H1 (cell line): ENCODE measurements at regions not wholly inside any gene's neighbourhood (a gene's known extent, or its start where the extent isn't known, plus 50 kb on each side); places are given as distances from the start of the nearest gene placed in this dataset.

Source experiments
- CTCF ChIA-PET: fragments of 300-600 bp; sonication (Branson Sonifier 250); formaldehyde crosslinking; loops from one replicate; lab custom pipeline; 2021; ENCODE audit not compliant: partially characterized antibody; lab: Charles Lee
- POLR2A ChIA-PET: fragments of 300-600 bp; sonication (Branson Sonifier 250); formaldehyde crosslinking; loops from one replicate; lab custom pipeline; 2021; ENCODE audit warnings: inconsistent platforms; ENCODE audit not compliant: partially characterized antibody; lab: Charles Lee
- DNase-seq, 2 experiments: peaks; one replicate each; pipeline versions ENCODE4 v3.0.0 to v3.0.0-alpha.2; 2010 to 2022; ENCODE audit warnings: low spot score in 2 of 2, low read depth in 1 of 2, mixed read lengths in 1 of 2
- FAIRE-seq: peaks from 2 replicates; lab custom pipeline; 2011; peaks lifted over from hg19 to GRCh38; lab: Jason Lieb, UNC
- H2AFZ ChIP-seq: 2 replicates; pipeline ENCODE4 v1.8.1; 2012; ENCODE audit warnings: low read length, inconsistent platforms
- H2AK5ac ChIP-seq: 2 replicates; pipeline ENCODE4 v1.6.1; 2013; ENCODE audit warnings: low read depth, low read length
- H2BK120ac ChIP-seq: replicated peaks from 2 replicates; pipeline ENCODE3; 2013; ENCODE audit warnings: low read depth, low read length, inconsistent platforms
- H2BK12ac ChIP-seq: 2 replicates; pipeline ENCODE4 v1.6.1; 2013; ENCODE audit warnings: low read depth, low read length
- H2BK15ac ChIP-seq: 2 replicates; pipeline ENCODE4 v1.6.1; 2013; ENCODE audit warnings: low read length
- H2BK20ac ChIP-seq: 2 replicates; pipeline ENCODE4 v1.6.1; 2013; ENCODE audit warnings: low read length
- H2BK5ac ChIP-seq: 2 replicates; pipeline ENCODE4 v1.6.1; 2013; ENCODE audit warnings: low read depth, low read length
- H3K14ac ChIP-seq: 2 replicates; pipeline ENCODE4 v1.6.1; 2013; ENCODE audit warnings: inconsistent platforms; ENCODE audit not compliant: insufficient read length
- H3K18ac ChIP-seq: 2 replicates; pipeline ENCODE4 v1.6.1; 2013; ENCODE audit warnings: low read length; ENCODE audit errors: extremely low read depth
- H3K23ac ChIP-seq: 2 replicates; pipeline ENCODE4 v1.6.1; 2013; ENCODE audit warnings: inconsistent platforms; ENCODE audit not compliant: insufficient read length
- H3K23me2 ChIP-seq: 2 replicates; pipeline ENCODE4 v1.6.1; 2013; ENCODE audit warnings: low read depth, low read length
- H3K27ac ChIP-seq: 2 replicates; pipeline ENCODE4 v1.6.1; 2011; ENCODE audit warnings: low read depth, low read length, inconsistent platforms
- H3K27me3 ChIP-seq, 4 experiments: replicated peaks in 1 of 4; 1 replicate in 1 of 4; 2 replicates in 3 of 4; pipeline versions ENCODE4 v1.6.1 to v1.8.1; 2011 to 2013; ENCODE audit warnings: low read length in 3 of 4, mild to moderate bottlenecking in 3 of 4, inconsistent platforms in 2 of 4, mixed read lengths in 2 of 4, moderate library complexity in 1 of 4; ENCODE audit not compliant: control insufficient read depth in 3 of 4, insufficient read depth in 3 of 4; ENCODE audit errors: extremely low read depth in 1 of 4
- H3K36me3 ChIP-seq, 4 experiments: 2 replicates each; pipeline versions ENCODE4 v1.6.1 to v1.8.1; 2011 to 2013; ENCODE audit warnings: mild to moderate bottlenecking in 4 of 4, low read length in 3 of 4, moderate library complexity in 2 of 4, control low read depth in 1 of 4, inconsistent platforms in 1 of 4; ENCODE audit not compliant: insufficient read depth in 4 of 4, control insufficient read depth in 2 of 4
- H3K4ac ChIP-seq: replicated peaks from 2 replicates; pipeline ENCODE3; 2013; ENCODE audit warnings: low read length, low read depth, mixed read lengths, inconsistent platforms; ENCODE audit not compliant: insufficient read length
- H3K4me1 ChIP-seq, 4 experiments: replicated peaks in 1 of 4; 1 replicate in 1 of 4; 2 replicates in 3 of 4; pipeline versions ENCODE4 v1.6.1 to v1.8.1; 2011 to 2013; ENCODE audit warnings: low read length in 3 of 4, inconsistent platforms in 2 of 4, mixed read lengths in 1 of 4; ENCODE audit not compliant: insufficient read depth in 4 of 4, control insufficient read depth in 3 of 4
- H3K4me2 ChIP-seq, 2 experiments: 2 replicates each; pipeline versions ENCODE4 v1.6.1 to v1.8.1; 2011 to 2013; ENCODE audit warnings: low read depth in 2 of 2, low read length in 2 of 2, control low read depth in 1 of 2, inconsistent platforms in 1 of 2, mild to moderate bottlenecking in 1 of 2; ENCODE audit not compliant: insufficient read depth in 1 of 2
- H3K4me3 ChIP-seq, 4 experiments: fragments of 200-600, 300-600 bp in 1 of 4; sonication (generic), shearing (Covaris generic), sonication (Bioruptor Twin) in 1 of 4; 2 replicates each; pipeline versions ENCODE4 v1.5.1 to v1.8.1; 2011 to 2016; ENCODE audit warnings: low read length in 4 of 4, low read depth in 3 of 4, control low read depth in 2 of 4, inconsistent platforms in 2 of 4, mild to moderate bottlenecking in 2 of 4, mixed read lengths in 1 of 4, moderate library complexity in 1 of 4; ENCODE audit not compliant: insufficient read depth in 2 of 4; ENCODE audit errors: extremely low read depth in 1 of 4
- H3K56ac ChIP-seq: replicated peaks from 2 replicates; pipeline ENCODE3; 2013; ENCODE audit warnings: low read depth, mild to moderate bottlenecking, mixed read lengths, low read length, inconsistent platforms; ENCODE audit not compliant: insufficient read length
- H3K79me1 ChIP-seq: 2 replicates; pipeline ENCODE4 v1.6.1; 2013; ENCODE audit warnings: low read depth, low read length, control low read depth
- H3K79me2 ChIP-seq, 2 experiments: 2 replicates each; pipeline versions ENCODE4 v1.6.1 to v1.8.1; 2012 to 2013; ENCODE audit warnings: low read length in 2 of 2, mild to moderate bottlenecking in 2 of 2, inconsistent platforms in 1 of 2; ENCODE audit not compliant: insufficient read depth in 2 of 2, control insufficient read depth in 1 of 2
- H3K9ac ChIP-seq, 4 experiments: replicated peaks in 1 of 4; 1 replicate in 1 of 4; 2 replicates in 3 of 4; pipeline versions ENCODE4 v1.6.1 to v1.8.1; 2011 to 2013; ENCODE audit warnings: low read depth in 3 of 4, low read length in 3 of 4, control low read depth in 2 of 4, mild to moderate bottlenecking in 2 of 4, moderate library complexity in 2 of 4, inconsistent platforms in 1 of 4; ENCODE audit errors: extremely low read depth in 1 of 4
- H3K9me3 ChIP-seq, 2 experiments: 2 replicates each; pipeline versions ENCODE4 v1.6.1 to v1.8.1; 2012 to 2013; ENCODE audit warnings: mild to moderate bottlenecking in 2 of 2, moderate library complexity in 2 of 2, control low read depth in 1 of 2, inconsistent platforms in 1 of 2, low read depth in 1 of 2, low read length in 1 of 2, mixed read lengths in 1 of 2; ENCODE audit not compliant: insufficient read depth in 2 of 2
- H4K20me1 ChIP-seq, 2 experiments: replicated peaks in 1 of 2; 2 replicates each; pipeline versions ENCODE3 to v1.8.1; 2011 to 2013; ENCODE audit warnings: inconsistent platforms in 2 of 2, low read length in 2 of 2, mild to moderate bottlenecking in 1 of 2; ENCODE audit not compliant: insufficient read depth in 2 of 2, control insufficient read depth in 1 of 2
- H4K5ac ChIP-seq: 2 replicates; pipeline ENCODE4 v1.6.1; 2013; ENCODE audit warnings: low read length, low read depth, mixed read lengths, inconsistent platforms; ENCODE audit not compliant: insufficient read length
- H4K8ac ChIP-seq: 2 replicates; pipeline ENCODE4 v1.8.0; 2013; ENCODE audit warnings: mild to moderate bottlenecking, moderate library complexity, low read length, inconsistent platforms; ENCODE audit not compliant: insufficient read depth; ENCODE audit errors: extremely low read depth
- H4K91ac ChIP-seq: replicated peaks from 2 replicates; pipeline ENCODE3; 2013; ENCODE audit warnings: low read length, mixed read lengths, inconsistent platforms; ENCODE audit not compliant: insufficient read length
- BCL11A ChIP-seq, 2 experiments: IDR thresholded peaks; one replicate each; pipeline ENCODE4 v1.6.1; 2011; ENCODE audit warnings: low read depth in 2 of 2, low read length in 2 of 2, mild to moderate bottlenecking in 2 of 2
- POU5F1 ChIP-seq: IDR thresholded peaks from 2 replicates; pipeline ENCODE4 v1.6.1; 2011; ENCODE audit warnings: low read depth, mild to moderate bottlenecking, low read length, moderate library complexity
- WGBS, 2 experiments: shearing (Covaris generic) in 1 of 2; methylation state at CpG; one replicate each; pipeline versions ENCODE4 v1.1.6 to v1.1.7; 2013 to 2015; ENCODE audit warnings: low lambda C conversion rate in 2 of 2, mixed read lengths in 2 of 2, inconsistent platforms in 1 of 2, low coverage in 1 of 2, missing lambda C conversion rate in 1 of 2; ENCODE audit not compliant: insufficient replicate concordance in 2 of 2, insufficient coverage in 1 of 2, insufficient read length in 1 of 2; ENCODE audit errors: extremely low coverage in 1 of 2, missing lambda C conversion rate in 1 of 2; 5-methylcytosine and 5-hydroxymethylcytosine counted together

DNA sequence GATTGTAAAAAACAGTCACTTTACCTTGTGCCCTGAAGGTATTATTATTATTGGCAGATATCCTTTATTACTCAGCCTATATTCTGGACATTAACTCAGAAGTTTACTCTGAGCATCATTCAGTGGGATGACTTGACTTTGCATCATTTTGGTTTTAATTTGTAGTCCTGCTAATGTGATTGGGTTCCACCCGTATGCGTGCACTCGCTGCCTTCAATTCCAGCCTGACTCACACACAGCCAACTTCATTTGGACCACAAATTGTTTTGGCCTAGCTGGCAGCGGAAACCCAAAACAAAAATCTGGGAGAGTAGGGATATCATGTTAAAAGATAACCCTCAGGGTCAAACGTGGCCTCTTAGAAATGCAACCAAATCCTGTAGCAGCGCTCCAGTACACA is 704.4 kb upstream of the SLC35B3 start:
- Histone ChIP-seq H2BK20ac (no peak overlapping the region), H2BK5ac (no peak overlapping the region), H3K79me1 (no peaks in the 10 kb centered on the region), H3K18ac (no peak overlapping the region), H2BK15ac (no peak overlapping the region), H3K27me3 (no peaks in the 10 kb centered on the region), H3K4me2 (no peak overlapping the region), H3K79me2 (no peaks in the 10 kb centered on the region), H2BK120ac (no peak overlapping the region), H4K91ac (no peak overlapping the region), H4K5ac (no peak overlapping the region), H3K9ac (no peak overlapping the region), H3K9me3 (no peaks in the 10 kb centered on the region), H3K23ac (no peak overlapping the region), H2BK12ac (no peak overlapping the region), H3K14ac (no peak overlapping the region), H3K4me3 (no peak overlapping the region), H4K8ac (no peak overlapping the region), H3K36me3 (no peaks in the 10 kb centered on the region), H3K56ac (no peak overlapping the region), H2AFZ (0 out of 2 replicates have a peak overlapping the region, but pooled peaks have one; percentile 29), H4K20me1 (no peaks in the 10 kb centered on the region), H3K27ac (no peak overlapping the region), H2AK5ac (no peak overlapping the region), H3K4ac (no peak overlapping the region), H3K23me2 (no peaks in the 10 kb centered on the region), H3K4me1 (no peaks in the 10 kb centered on the region)
- DNase-seq, result no peak
- TF ChIP-seq POU5F1, result no peak
- no peak for TF ChIP-seq BCL11A (IDR thresholded peaks at IDR 0.05; ENCODE audit: low read depth in 2 of 2, low read length in 2 of 2)
- 96% methylated on average over 6 of the region's 6 CpGs; no CpG with 5 or more reads in 1 of the 2 experiments for WGBS, 2 experiments
- CTCF ChIA-PET, result interaction anchor here (0.6 kb wide), 1 partner anchor 1259 kb away, joined by 3 read pairs; no protein-coding TSS in a partner anchor
- no peak for FAIRE-seq
- POLR2A ChIA-PET, result no interaction called here
